GM23338 (cell line): ENCODE measurements at regions not wholly inside any gene's neighbourhood (a gene's known extent, or its start where the extent isn't known, plus 50 kb on each side); places are given as distances from the start of the nearest gene placed in this dataset.

Experiments
- ATAC-seq: fragments of 200-7000 bp; cut with Tn5 transposase; 3 replicates; pipeline ENCODE4 v1.9.1; 2020
- DNase-seq: peaks from one replicate; pipeline ENCODE4 v3.0.0-alpha.2; 2015; ENCODE audit warnings: low spot score
- H2AFZ ChIP-seq: fragments of 200-600 bp; sonication (generic); 2 replicates; pipeline ENCODE4 v1.8.0; 2016; ENCODE audit warnings: antibody characterized with exemption, mild to moderate bottlenecking, moderate library complexity
- H3F3A ChIP-seq: fragments of 200-600 bp; sonication (generic); replicated peaks from 2 replicates; pipeline ENCODE4 v1.8.0; 2017; ENCODE audit warnings: antibody characterized with exemption, mixed run types, low read depth
- H3K27ac ChIP-seq: fragments of 200-600 bp; sonication (generic); 2 replicates; pipeline ENCODE4 v1.6.1; 2016; ENCODE audit warnings: low read depth
- H3K27me3 ChIP-seq: fragments of 200-600 bp; sonication (generic); 2 replicates; pipeline ENCODE4 v1.8.0; 2016; ENCODE audit warnings: mild to moderate bottlenecking, mixed run types, moderate library complexity; ENCODE audit not compliant: insufficient read depth
- H3K36me3 ChIP-seq: fragments of 200-600 bp; sonication (generic); 2 replicates; pipeline ENCODE4 v1.8.0; 2016; ENCODE audit warnings: mild to moderate bottlenecking; ENCODE audit not compliant: insufficient read depth
- H3K4me1 ChIP-seq: fragments of 200-600 bp; sonication (generic); 2 replicates; pipeline ENCODE4 v1.8.0; 2016; ENCODE audit warnings: mild to moderate bottlenecking, moderate library complexity; ENCODE audit not compliant: insufficient read depth
- H3K4me2 ChIP-seq: fragments of 200-600 bp; sonication (generic); 2 replicates; pipeline ENCODE4 v1.7.1; 2017; ENCODE audit warnings: mixed run types
- H3K4me3 ChIP-seq: fragments of 200-600 bp; sonication (generic); 2 replicates; pipeline ENCODE4 v1.6.1; 2016; ENCODE audit warnings: mixed run types
- H3K79me2 ChIP-seq: fragments of 200-600 bp; sonication (generic); replicated peaks from 2 replicates; pipeline ENCODE4 v1.8.0; 2017; ENCODE audit warnings: mild to moderate bottlenecking; ENCODE audit not compliant: insufficient read depth
- H3K9me2 ChIP-seq: fragments of 200-600 bp; sonication (generic); 2 replicates; pipeline ENCODE4 v1.8.0; 2017; ENCODE audit not compliant: insufficient read depth
- H4K20me1 ChIP-seq: fragments of 200-600 bp; sonication (generic); replicated peaks from 2 replicates; pipeline ENCODE4 v1.8.0; 2017; ENCODE audit warnings: mild to moderate bottlenecking; ENCODE audit not compliant: insufficient read depth
- H3K27ac Mint-ChIP-seq: 2 replicates; pipeline ENCODE4 v1.8.0; 2020; ENCODE audit warnings: inconsistent platforms, mild to moderate bottlenecking, moderate library complexity, mixed read lengths
- H3K27me3 Mint-ChIP-seq: 3 replicates; pipeline ENCODE4 v1.8.0; 2022; ENCODE audit warnings: low read depth, mild to moderate bottlenecking, moderate library complexity, mixed read lengths, inconsistent platforms; ENCODE audit not compliant: insufficient read depth, poor library complexity
- H3K36me3 Mint-ChIP-seq: 3 replicates; pipeline ENCODE4 v1.8.0; 2021; ENCODE audit warnings: low read depth, mild to moderate bottlenecking, inconsistent platforms, moderate library complexity, mixed read lengths
- H3K4me1 Mint-ChIP-seq: 3 replicates; pipeline ENCODE4 v1.8.0; 2020; ENCODE audit warnings: mild to moderate bottlenecking, inconsistent platforms, mixed read lengths
- H3K4me3 Mint-ChIP-seq: 3 replicates; pipeline ENCODE4 v1.8.0; 2021; ENCODE audit warnings: moderate library complexity, mild to moderate bottlenecking, inconsistent platforms, mixed read lengths
- H3K9me3 Mint-ChIP-seq: 3 replicates; pipeline ENCODE4 v1.8.0; 2020; ENCODE audit warnings: moderate library complexity, mild to moderate bottlenecking, inconsistent platforms, mixed read lengths
- CREB1 ChIP-seq: fragments of 250-450 bp; sonication (Bioruptor Pico); IDR thresholded peaks from 2 replicates; pipeline ENCODE4 v1.5.0; 2020; ENCODE audit warnings: low read depth, mild to moderate bottlenecking, moderate library complexity
- EZH2 ChIP-seq: fragments of 200-600 bp; sonication (generic); IDR thresholded peaks from one replicate; pipeline ENCODE4 v1.8.0; 2017; ENCODE audit warnings: antibody characterized with exemption, mild to moderate bottlenecking, low read depth; ENCODE audit not compliant: unreplicated experiment
- EZH2phosphoT487 ChIP-seq: fragments of 200-600 bp; sonication (generic); IDR thresholded peaks from one replicate; pipeline ENCODE4 v1.8.1; 2018; ENCODE audit warnings: antibody characterized with exemption; ENCODE audit not compliant: unreplicated experiment
- JUNB ChIP-seq: IDR thresholded peaks from one replicate; pipeline ENCODE4 v1.6.1; 2016; ENCODE audit warnings: antibody characterized with exemption; ENCODE audit not compliant: unreplicated experiment
- NANOG ChIP-seq: IDR thresholded peaks from 2 replicates; pipeline ENCODE4 v1.6.1; 2016; ENCODE audit warnings: antibody characterized with exemption, borderline replicate concordance
- POLR2AphosphoS5 ChIP-seq: IDR thresholded peaks from 2 replicates; pipeline ENCODE4 v1.6.1; 2016; ENCODE audit warnings: antibody characterized with exemption, low read depth
- ZNF114 ChIP-seq: fragments of 250-450 bp; sonication (Bioruptor Pico); IDR thresholded peaks from 2 replicates; pipeline ENCODE4 v1.5.0; 2020; ENCODE audit warnings: mild to moderate bottlenecking, moderate library complexity
- ZNF331 ChIP-seq: fragments of 250-450 bp; sonication (Bioruptor Pico); IDR thresholded peaks from 2 replicates; pipeline ENCODE4 v1.5.0; 2020; ENCODE audit warnings: low read depth, mild to moderate bottlenecking, moderate library complexity
- TF ChIP-seq, protein P1 (sequence below), 2 experiments: fragments of 200-600 bp in 1 of 2; sonication (generic) in 1 of 2; conservative IDR thresholded peaks; 2 replicates each; pipeline versions ENCODE4 v1.5.1 to v1.6.1; 2016 to 2017; ENCODE audit warnings: antibody characterized with exemption in 2 of 2, low read depth in 2 of 2, mild to moderate bottlenecking in 2 of 2, moderate library complexity in 1 of 2
- TF ChIP-seq, protein P2 (sequence below): IDR thresholded peaks from 2 replicates; pipeline ENCODE4 v1.6.1; 2016; ENCODE audit warnings: antibody characterized with exemption
- TF ChIP-seq, protein P3 (sequence below): fragments of 250-450 bp; sonication (Bioruptor Pico); IDR thresholded peaks from 2 replicates; pipeline ENCODE4 v1.5.0; 2020; ENCODE audit warnings: mild to moderate bottlenecking, moderate library complexity
- TF ChIP-seq, protein P4 (sequence below): IDR thresholded peaks from one replicate; pipeline ENCODE4 v1.6.1; 2018; ENCODE audit warnings: antibody characterized with exemption; ENCODE audit not compliant: unreplicated experiment

DNA sequence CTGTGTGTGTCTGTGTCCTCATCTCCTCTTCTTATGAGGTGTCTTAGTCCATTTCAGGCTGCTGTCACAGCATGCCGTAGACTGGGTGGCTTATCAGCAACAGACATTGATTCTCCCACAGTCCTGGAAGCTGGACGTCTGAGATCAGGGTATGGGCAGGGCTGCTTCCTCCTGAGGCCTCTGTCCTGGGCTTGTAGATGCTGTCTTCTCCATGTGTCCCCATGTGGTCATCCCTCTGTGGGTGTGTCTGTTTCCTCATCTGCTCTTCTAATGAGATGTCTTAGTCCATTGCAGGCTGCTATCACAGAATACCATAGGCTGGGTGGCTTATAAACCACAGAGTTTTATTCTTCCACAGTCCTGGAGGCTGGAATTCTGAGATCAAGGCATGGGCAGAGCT, 205.0 kb upstream of the USP9Y start:
- H3K36me3 ChIP-seq: no peaks in the 10 kb centered on the region
- H3K27ac ChIP-seq: no peak overlapping the region
- no peak for ATAC-seq
- Mint-ChIP-seq H3K27ac (no peak overlapping the region), H3K9me3 (peaks cover 13% of the 10 kb centered on the region), H3K4me1 (no peaks in the 10 kb centered on the region; the same call in 1 of the 3 replicates), H3K36me3 (peaks cover 3% of the 10 kb centered on the region; the same call in 1 of the 3 replicates), H3K4me3 (no peak overlapping the region), H3K27me3 (no peaks in the 10 kb centered on the region)
- H3F3A ChIP-seq: no peaks in the 10 kb centered on the region
- no peaks in the 10 kb centered on the region for H3K4me1 ChIP-seq
- H3K9me2 ChIP-seq: no peaks in the 10 kb centered on the region
- no peak overlapping the region for H3K4me2 ChIP-seq
- no peak for DNase-seq
- no peak overlapping the region for H2AFZ ChIP-seq
- no peaks in the 10 kb centered on the region for H3K79me2 ChIP-seq
- H4K20me1 ChIP-seq: no peaks in the 10 kb centered on the region
- H3K4me3 ChIP-seq: no peak overlapping the region
- H3K27me3 ChIP-seq: no peaks in the 10 kb centered on the region
- TF ChIP-seq, protein P1, sequence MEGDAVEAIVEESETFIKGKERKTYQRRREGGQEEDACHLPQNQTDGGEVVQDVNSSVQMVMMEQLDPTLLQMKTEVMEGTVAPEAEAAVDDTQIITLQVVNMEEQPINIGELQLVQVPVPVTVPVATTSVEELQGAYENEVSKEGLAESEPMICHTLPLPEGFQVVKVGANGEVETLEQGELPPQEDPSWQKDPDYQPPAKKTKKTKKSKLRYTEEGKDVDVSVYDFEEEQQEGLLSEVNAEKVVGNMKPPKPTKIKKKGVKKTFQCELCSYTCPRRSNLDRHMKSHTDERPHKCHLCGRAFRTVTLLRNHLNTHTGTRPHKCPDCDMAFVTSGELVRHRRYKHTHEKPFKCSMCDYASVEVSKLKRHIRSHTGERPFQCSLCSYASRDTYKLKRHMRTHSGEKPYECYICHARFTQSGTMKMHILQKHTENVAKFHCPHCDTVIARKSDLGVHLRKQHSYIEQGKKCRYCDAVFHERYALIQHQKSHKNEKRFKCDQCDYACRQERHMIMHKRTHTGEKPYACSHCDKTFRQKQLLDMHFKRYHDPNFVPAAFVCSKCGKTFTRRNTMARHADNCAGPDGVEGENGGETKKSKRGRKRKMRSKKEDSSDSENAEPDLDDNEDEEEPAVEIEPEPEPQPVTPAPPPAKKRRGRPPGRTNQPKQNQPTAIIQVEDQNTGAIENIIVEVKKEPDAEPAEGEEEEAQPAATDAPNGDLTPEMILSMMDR (conservative IDR thresholded peaks at IDR 0.05; ENCODE audit: low read depth in 2 of 2): no peak
- TF ChIP-seq JUNB: no peak
- no peak for TF ChIP-seq EZH2
- TF ChIP-seq EZH2phosphoT487: no peak
- no peak for TF ChIP-seq POLR2AphosphoS5
- TF ChIP-seq NANOG: no peak
- TF ChIP-seq ZNF114: no peak
- TF ChIP-seq, protein P2, sequence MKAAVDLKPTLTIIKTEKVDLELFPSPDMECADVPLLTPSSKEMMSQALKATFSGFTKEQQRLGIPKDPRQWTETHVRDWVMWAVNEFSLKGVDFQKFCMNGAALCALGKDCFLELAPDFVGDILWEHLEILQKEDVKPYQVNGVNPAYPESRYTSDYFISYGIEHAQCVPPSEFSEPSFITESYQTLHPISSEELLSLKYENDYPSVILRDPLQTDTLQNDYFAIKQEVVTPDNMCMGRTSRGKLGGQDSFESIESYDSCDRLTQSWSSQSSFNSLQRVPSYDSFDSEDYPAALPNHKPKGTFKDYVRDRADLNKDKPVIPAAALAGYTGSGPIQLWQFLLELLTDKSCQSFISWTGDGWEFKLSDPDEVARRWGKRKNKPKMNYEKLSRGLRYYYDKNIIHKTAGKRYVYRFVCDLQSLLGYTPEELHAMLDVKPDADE: no peak
- TF ChIP-seq, protein P3, sequence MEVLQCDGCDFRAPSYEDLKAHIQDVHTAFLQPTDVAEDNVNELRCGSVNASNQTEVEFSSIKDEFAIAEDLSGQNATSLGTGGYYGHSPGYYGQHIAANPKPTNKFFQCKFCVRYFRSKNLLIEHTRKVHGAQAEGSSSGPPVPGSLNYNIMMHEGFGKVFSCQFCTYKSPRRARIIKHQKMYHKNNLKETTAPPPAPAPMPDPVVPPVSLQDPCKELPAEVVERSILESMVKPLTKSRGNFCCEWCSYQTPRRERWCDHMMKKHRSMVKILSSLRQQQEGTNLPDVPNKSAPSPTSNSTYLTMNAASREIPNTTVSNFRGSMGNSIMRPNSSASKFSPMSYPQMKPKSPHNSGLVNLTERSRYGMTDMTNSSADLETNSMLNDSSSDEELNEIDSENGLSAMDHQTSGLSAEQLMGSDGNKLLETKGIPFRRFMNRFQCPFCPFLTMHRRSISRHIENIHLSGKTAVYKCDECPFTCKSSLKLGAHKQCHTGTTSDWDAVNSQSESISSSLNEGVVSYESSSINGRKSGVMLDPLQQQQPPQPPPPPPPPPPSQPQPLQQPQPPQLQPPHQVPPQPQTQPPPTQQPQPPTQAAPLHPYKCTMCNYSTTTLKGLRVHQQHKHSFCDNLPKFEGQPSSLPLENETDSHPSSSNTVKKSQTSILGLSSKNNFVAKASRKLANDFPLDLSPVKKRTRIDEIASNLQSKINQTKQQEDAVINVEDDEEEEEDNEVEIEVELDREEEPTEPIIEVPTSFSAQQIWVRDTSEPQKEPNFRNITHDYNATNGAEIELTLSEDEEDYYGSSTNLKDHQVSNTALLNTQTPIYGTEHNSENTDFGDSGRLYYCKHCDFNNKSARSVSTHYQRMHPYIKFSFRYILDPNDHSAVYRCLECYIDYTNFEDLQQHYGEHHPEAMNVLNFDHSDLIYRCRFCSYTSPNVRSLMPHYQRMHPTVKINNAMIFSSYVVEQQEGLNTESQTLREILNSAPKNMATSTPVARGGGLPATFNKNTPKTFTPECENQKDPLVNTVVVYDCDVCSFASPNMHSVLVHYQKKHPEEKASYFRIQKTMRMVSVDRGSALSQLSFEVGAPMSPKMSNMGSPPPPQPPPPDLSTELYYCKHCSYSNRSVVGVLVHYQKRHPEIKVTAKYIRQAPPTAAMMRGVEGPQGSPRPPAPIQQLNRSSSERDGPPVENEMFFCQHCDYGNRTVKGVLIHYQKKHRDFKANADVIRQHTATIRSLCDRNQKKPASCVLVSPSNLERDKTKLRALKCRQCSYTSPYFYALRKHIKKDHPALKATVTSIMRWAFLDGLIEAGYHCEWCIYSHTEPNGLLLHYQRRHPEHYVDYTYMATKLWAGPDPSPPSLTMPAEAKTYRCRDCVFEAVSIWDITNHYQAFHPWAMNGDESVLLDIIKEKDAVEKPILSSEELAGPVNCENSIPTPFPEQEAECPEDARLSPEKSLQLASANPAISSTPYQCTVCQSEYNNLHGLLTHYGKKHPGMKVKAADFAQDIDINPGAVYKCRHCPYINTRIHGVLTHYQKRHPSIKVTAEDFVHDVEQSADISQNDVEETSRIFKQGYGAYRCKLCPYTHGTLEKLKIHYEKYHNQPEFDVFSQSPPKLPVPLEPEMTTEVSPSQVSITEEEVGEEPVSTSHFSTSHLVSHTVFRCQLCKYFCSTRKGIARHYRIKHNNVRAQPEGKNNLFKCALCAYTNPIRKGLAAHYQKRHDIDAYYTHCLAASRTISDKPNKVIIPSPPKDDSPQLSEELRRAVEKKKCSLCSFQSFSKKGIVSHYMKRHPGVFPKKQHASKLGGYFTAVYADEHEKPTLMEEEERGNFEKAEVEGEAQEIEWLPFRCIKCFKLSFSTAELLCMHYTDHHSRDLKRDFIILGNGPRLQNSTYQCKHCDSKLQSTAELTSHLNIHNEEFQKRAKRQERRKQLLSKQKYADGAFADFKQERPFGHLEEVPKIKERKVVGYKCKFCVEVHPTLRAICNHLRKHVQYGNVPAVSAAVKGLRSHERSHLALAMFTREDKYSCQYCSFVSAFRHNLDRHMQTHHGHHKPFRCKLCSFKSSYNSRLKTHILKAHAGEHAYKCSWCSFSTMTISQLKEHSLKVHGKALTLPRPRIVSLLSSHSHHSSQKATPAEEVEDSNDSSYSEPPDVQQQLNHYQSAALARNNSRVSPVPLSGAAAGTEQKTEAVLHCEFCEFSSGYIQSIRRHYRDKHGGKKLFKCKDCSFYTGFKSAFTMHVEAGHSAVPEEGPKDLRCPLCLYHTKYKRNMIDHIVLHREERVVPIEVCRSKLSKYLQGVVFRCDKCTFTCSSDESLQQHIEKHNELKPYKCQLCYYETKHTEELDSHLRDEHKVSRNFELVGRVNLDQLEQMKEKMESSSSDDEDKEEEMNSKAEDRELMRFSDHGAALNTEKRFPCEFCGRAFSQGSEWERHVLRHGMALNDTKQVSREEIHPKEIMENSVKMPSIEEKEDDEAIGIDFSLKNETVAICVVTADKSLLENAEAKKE (CRISPR knock-in tag): no peak
- no peak for TF ChIP-seq CREB1
- no peak for TF ChIP-seq ZNF331 (CRISPR knock-in tag)
- TF ChIP-seq, protein P4, sequence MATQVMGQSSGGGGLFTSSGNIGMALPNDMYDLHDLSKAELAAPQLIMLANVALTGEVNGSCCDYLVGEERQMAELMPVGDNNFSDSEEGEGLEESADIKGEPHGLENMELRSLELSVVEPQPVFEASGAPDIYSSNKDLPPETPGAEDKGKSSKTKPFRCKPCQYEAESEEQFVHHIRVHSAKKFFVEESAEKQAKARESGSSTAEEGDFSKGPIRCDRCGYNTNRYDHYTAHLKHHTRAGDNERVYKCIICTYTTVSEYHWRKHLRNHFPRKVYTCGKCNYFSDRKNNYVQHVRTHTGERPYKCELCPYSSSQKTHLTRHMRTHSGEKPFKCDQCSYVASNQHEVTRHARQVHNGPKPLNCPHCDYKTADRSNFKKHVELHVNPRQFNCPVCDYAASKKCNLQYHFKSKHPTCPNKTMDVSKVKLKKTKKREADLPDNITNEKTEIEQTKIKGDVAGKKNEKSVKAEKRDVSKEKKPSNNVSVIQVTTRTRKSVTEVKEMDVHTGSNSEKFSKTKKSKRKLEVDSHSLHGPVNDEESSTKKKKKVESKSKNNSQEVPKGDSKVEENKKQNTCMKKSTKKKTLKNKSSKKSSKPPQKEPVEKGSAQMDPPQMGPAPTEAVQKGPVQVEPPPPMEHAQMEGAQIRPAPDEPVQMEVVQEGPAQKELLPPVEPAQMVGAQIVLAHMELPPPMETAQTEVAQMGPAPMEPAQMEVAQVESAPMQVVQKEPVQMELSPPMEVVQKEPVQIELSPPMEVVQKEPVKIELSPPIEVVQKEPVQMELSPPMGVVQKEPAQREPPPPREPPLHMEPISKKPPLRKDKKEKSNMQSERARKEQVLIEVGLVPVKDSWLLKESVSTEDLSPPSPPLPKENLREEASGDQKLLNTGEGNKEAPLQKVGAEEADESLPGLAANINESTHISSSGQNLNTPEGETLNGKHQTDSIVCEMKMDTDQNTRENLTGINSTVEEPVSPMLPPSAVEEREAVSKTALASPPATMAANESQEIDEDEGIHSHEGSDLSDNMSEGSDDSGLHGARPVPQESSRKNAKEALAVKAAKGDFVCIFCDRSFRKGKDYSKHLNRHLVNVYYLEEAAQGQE: no peak
